GM21717 (cell line): ENCODE measurements at regions not wholly inside any gene's neighbourhood (a gene's known extent, or its start where the extent isn't known, plus 50 kb on each side); places are given as distances from the start of the nearest gene placed in this dataset.
"Not testable (repeated sequence)": the region's sequence is repeated elsewhere in the genome, so short reads cannot be mapped to it uniquely, and the experiment has no call there.

Experiments
- ATAC-seq: cut with Tn5 transposase; IDR thresholded peaks from one replicate; pipeline ENCODE4 v1.9.1; 2021; ENCODE audit warnings: mild to moderate bottlenecking, moderate library complexity; ENCODE audit not compliant: unreplicated experiment

GRCh38 chr7:81887098-81888090 lies 117.5 kb upstream of the HGF start:
- ATAC-seq: peak; percentile 48

GRCh38 chr7:81886211-81886764 lies 116.4 kb upstream of the HGF start:
- ATAC-seq: no peak

DNA sequence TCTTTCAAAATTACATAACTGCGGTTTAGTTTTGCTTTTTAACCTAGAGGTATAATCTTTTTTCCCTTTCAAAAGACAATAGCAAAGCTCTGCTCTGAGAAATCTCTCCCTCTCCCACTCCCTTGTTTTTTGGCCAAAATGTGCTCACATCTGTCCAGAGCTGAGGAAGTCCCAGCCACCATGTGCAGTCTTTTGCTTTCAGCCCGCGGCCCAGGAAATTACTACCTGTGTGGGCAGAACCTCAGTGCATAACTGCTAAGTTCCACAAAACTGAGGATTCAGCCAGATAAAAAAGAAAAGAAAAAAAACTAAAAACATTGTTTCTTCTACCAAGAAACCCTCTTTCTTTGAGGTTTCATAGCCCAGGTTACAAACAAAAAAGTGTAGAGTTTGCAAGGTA lies 115.0 kb upstream of the HGF start:
- no peak for ATAC-seq

DNA sequence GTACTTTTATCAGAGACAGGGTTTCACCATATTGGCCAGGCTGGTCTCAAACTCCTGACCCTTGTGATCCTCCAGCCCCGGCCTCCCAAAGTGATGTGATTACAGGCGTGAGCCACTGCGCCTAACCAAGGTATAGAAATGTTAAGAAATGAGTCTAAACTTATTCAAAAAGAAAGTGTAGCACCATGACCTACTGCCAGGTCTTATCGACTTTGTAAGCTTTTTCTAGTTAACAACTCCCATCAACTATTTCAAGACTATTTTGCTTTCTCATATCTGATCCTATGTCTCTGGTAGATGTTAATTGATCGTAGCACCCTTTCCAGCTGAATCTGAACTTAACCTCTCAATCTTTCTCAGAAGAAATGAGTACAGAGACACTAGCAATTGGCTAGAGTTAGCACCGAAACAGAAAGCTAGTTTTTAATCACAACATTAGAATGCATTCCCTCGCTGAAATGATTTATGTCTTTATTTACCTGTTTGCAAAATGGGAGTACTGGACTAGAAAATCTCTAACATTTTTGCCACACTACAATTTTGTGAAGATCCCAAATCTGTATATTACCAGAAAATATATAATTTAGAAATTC lies 114.0 kb upstream of the HGF start:
- peak; percentile 63 for ATAC-seq

- ATAC-seq: no peak
Measured at GRCh38 chr7:81882086-81882485, 112.2 kb upstream of the HGF start.

GRCh38 chr7:81877890-81878289 lies 108.0 kb upstream of the HGF start:
- no peak for ATAC-seq

DNA sequence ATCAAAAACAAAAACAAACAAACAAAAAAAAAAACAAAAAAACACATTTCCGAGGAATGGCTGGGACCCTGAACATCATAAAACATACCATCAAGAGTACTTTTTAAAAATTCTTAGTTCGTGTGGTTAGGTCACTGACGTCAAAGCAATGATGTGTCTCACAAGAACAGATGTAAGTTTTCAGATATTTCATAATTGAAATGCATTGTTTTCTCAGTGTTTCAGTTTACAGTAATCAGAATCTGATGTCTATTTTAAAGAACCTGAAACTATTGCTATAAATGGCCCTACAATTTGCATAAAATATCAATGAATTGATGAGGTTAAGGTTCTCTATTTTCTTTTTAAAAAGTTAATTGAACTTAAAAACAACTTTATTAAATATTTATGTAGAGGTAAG lies 103.7 kb upstream of the HGF start:
- ATAC-seq: peak; percentile 60

GRCh38 chr7:81871606-81872265 lies 101.9 kb upstream of the HGF start:
- ATAC-seq: no peak

- no peak for ATAC-seq
Measured at GRCh38 chr7:81870608-81871007, 100.8 kb upstream of the HGF start.

DNA sequence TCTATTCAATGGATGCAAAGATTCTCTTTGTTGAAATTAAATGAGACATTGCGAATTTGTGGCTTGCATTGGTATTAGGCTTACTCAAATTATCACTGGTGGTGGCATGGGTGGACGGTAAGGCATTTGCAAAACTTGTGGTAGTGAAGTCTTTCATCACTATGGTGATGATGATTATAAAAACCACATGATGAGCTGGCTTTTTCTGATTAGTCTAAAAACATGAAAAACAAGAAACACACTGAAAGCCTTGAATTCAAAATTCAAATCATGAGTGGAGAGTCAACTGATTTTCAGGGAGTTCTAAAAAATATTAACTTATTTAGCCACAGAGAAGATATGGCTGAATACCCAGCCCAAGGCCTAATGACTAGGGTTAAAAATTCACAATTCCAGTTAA lies 99.8 kb upstream of the HGF start:
- no peak for ATAC-seq

DNA sequence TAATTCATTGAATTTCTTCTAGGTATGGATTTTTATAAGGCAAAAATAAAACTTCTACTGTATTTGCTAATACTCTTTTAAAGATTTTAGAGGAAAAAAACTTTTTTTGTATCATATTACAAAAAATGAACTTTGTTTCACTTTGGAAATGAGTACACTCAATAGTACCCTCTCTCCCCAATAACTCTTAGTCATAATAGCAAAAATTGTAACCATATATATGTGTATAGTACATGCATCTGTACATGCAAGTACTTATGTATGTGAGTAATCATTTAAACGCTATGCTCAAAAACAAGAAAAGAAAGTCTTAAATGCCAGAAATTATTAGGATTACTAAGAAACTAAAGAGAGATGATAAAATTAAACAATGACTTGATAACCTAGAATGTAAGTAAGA lies 95.9 kb upstream of the HGF start:
- ATAC-seq: no peak

- ATAC-seq: no peak
Measured at GRCh38 chr7:81859433-81859832, 89.6 kb upstream of the HGF start.

- not testable (repeated sequence) for ATAC-seq
Measured at GRCh38 chr7:81858820-81859219, 89.0 kb upstream of the HGF start.

DNA sequence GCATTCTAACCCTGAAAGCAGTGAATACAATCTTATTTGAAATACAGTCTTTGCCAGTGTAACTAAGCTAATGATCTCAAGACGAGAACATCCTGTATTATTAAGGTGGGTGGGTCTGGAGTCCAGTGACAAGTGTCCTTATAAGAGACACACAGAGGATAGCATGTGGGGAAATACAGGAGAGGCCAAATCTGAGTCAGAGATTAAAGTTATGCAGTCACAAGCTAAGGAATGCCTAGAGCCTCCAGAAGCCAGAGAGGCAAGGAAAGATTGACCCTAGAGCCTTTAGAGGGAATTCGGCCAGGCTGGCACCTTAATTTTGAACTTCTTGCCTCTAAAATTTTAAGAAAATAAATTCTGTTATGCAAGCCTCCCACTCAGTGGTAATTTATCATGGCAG lies 87.5 kb upstream of the HGF start:
- ATAC-seq: no peak

- no peak for ATAC-seq
Measured at GRCh38 chr7:81854518-81854917, 84.7 kb upstream of the HGF start.

DNA sequence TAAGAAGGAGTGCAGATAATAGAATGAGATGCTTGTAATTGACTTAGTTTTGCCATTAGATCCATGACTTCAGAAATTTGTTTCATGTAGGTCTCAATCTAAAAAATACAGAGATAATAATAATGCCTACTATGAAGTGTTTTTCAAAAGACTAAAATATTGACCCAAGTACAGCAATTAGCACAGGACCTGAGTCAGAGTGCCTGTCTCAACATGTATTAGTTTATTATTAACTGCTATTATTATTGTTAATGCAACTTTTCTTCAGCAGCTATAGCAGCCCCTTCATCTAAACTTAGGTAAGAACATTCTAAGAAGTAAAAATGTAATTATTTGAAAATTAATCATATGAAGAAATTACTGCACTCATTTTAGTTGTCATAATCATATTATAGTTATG lies 82.9 kb upstream of the HGF start:
- ATAC-seq: no peak

GRCh38 chr7:81851413-81851812 lies 81.6 kb upstream of the HGF start:
- no peak for ATAC-seq

GRCh38 chr7:81846398-81846797 lies 76.6 kb upstream of the HGF start:
- peak; percentile 85 for ATAC-seq

GRCh38 chr7:81845744-81846241 lies 75.9 kb upstream of the HGF start:
- peak; percentile 85 for ATAC-seq

DNA sequence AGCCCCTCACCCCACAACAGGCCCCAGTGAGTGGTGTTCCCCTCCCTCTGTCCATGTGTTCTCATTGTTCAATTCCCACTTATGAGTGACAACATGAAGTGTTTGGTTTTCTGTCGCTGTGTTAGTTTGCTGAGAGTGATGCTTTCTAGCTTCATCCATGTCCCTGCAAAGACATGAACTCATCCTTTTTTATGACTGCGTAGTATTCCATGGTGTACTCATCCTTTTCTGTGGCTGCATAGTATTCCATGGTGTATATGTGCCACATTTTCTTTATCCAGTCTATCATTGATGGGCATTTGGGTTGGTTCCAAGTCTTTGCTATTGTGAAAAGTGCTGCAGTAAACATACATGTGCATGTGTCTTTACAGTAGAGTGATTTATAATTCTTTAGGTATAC lies 73.8 kb upstream of the HGF start:
- not testable (repeated sequence) for ATAC-seq

DNA sequence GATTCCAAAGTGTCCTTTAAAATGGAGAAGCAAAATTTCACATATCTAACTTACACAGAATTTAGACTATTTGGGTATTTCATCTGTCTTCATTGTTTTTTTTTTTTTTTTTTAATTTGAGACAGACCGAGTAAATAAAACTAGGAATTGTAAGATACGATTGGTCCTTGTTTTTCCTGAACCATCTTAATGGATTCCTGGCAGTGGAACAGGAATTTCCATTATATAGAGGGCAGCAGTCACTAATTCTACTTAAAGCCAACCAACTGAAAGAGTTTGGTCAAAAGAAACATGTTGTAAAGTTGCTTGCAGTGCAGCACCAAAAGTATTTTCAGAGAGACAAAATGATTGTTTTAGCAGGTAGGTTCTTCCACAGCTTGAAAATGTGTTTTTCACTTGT lies 72.5 kb upstream of the HGF start:
- ATAC-seq: no peak
